GM12872 (cell line): ENCODE measurements at regions not wholly inside any gene's neighbourhood (a gene's known extent, or its start where the extent isn't known, plus 50 kb on each side); places are given as distances from the start of the nearest gene placed in this dataset.

Experiments used
- TF ChIP-seq, protein P1 (sequence below): IDR thresholded peaks from 3 replicates; pipeline ENCODE4 v1.5.1; 2011; ENCODE audit warnings: low read depth, mild to moderate bottlenecking, low read length, moderate library complexity; ENCODE audit not compliant: insufficient read depth

GRCh38 chr5:118377420-118377819 is 610.9 kb downstream of the DTWD2 start:
- TF ChIP-seq, protein P1, sequence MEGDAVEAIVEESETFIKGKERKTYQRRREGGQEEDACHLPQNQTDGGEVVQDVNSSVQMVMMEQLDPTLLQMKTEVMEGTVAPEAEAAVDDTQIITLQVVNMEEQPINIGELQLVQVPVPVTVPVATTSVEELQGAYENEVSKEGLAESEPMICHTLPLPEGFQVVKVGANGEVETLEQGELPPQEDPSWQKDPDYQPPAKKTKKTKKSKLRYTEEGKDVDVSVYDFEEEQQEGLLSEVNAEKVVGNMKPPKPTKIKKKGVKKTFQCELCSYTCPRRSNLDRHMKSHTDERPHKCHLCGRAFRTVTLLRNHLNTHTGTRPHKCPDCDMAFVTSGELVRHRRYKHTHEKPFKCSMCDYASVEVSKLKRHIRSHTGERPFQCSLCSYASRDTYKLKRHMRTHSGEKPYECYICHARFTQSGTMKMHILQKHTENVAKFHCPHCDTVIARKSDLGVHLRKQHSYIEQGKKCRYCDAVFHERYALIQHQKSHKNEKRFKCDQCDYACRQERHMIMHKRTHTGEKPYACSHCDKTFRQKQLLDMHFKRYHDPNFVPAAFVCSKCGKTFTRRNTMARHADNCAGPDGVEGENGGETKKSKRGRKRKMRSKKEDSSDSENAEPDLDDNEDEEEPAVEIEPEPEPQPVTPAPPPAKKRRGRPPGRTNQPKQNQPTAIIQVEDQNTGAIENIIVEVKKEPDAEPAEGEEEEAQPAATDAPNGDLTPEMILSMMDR: no peak

- TF ChIP-seq, protein P1: no peak
Observed at GRCh38 chr5:118371973-118372831, 616.1 kb downstream of the DTWD2 start.

- TF ChIP-seq, protein P1: no peak
Observed at GRCh38 chr5:118366429-118366828, 621.9 kb downstream of the DTWD2 start.

DNA sequence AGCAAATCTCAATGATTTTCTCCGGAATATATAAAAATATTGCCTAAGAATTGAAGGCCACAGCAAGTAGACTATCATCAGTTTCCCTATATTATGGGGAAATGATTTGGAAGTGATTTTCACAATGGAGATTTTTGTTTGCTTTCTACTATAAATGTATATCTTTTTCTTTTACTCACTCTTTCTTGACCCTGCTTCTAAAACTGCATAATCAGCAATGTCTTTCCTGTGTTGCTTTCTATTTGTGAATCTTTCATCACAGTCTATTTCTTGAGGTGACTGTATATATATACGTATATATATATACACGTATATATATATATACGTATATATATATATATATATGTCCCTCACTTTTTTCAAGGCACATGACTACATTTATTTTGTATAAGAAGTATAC is 622.6 kb downstream of the DTWD2 start:
- TF ChIP-seq, protein P1: no peak

DNA sequence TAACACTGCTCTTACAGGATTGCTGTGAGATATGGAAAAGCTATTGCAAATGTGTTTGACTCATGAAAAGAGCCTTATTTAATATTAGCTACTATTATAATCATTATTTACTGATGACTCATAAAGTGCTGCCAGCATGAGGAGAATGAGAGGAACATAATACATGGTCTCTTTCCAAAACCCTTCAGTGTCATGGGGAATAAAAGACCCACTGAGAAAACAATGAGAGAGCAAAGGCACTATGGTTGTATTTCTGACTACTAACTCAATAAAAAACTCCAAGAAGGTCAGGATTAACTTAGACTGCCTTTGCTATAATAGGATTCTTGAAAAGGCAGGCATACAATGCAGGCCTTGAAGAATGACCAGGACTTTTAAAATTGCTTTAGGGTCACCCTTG is 633.5 kb downstream of the DTWD2 start:
- TF ChIP-seq, protein P1: no peak

DNA sequence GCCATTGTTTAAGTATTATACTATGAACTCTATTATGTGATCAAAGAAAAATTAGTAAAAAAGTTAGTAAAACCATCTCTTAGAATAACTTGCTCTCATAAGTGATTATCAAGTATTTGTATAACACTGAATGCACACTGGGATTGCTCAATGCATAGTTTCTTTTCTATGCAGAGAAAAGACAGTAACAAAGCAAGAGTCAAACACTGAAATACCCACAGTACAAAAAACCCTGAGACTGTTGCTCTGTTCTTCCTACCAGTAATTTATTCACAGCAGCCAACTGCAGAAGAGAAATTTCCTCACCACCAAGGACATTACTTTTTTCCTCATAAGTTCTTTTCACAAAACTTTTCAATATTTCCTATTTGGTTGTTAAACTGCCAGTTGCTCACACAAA is 634.4 kb downstream of the DTWD2 start:
- TF ChIP-seq, protein P1: no peak

- TF ChIP-seq, protein P1: no peak
Observed at GRCh38 chr5:118336468-118336867, 651.9 kb downstream of the DTWD2 start.
